ENCODE measurements at regions not wholly inside any gene's neighbourhood (a gene's known extent, or its start where the extent isn't known, plus 50 kb on each side); places are given as distances from the start of the nearest gene placed in this dataset.
"Not testable (repeated sequence)": the region's sequence is repeated elsewhere in the genome, so short reads cannot be mapped to it uniquely, and the experiment has no call there.

DNA sequence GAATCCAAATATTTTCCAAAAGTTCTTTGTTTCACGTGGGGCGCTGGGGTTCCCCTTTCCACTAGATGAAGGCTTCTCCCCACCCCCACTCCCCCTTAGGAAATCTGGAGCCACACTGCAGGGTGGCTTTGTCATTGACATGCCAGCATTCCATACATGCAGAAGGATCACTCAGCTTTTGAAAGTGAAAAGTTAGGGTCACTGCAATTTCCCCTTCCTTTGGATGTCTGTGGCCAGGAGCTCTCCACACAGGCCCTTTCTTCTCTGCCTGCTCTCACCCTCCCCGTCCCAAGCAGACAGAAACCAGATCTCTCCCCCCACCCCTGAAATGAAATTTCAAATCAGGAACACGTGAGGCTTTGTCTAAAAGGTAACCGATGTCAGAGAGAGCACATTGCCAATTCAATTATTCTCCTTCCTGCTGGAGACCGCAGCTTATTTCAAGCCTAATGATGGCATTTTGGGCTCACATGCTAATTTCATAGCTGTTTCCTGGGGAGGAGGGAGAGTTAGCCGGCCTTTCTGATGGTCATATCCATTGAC, 153.9 kb upstream of the RFLNA start:
- no peak for TF ChIP-seq CTCF (IDR thresholded peaks at IDR 0.05; ENCODE audit: unreplicated experiment in 3 of 3)
- no peak overlapping the region for H3K4me3 Mint-ChIP-seq
- H3K27me3 Mint-ChIP-seq (ENCODE audit: low read depth), result peaks cover 12% of the 10 kb centered on the region
- H3K4me1 Mint-ChIP-seq, result peaks cover 8% of the 10 kb centered on the region
- H3K27ac Mint-ChIP-seq, result no peak overlapping the region
- peaks cover 9% of the 10 kb centered on the region for H3K36me3 Mint-ChIP-seq (ENCODE audit: low read depth)
- H3K9me3 Mint-ChIP-seq, result peaks cover 36% of the 10 kb centered on the region

GRCh38 chr12:124141611-124142010, 153.3 kb upstream of the RFLNA start:
- Mint-ChIP-seq H3K27me3 (ENCODE audit: low read depth) (peaks cover 12% of the 10 kb centered on the region), H3K9me3 (peaks cover 36% of the 10 kb centered on the region)
- H3K4me3 Mint-ChIP-seq; H3K4me1 Mint-ChIP-seq; H3K27ac Mint-ChIP-seq; H3K36me3 Mint-ChIP-seq (ENCODE audit: low read depth): not testable (repeated sequence)

- Mint-ChIP-seq H3K27ac (no peak overlapping the region), H3K4me1 (peaks cover 14% of the 10 kb centered on the region), H3K4me3 (no peak overlapping the region), H3K27me3 (ENCODE audit: low read depth) (peaks cover 12% of the 10 kb centered on the region), H3K36me3 (ENCODE audit: low read depth) (peaks cover 9% of the 10 kb centered on the region), H3K9me3 (peaks cover 30% of the 10 kb centered on the region)
- no peak for TF ChIP-seq CTCF (IDR thresholded peaks at IDR 0.05; ENCODE audit: unreplicated experiment in 3 of 3)
These were observed 152.4 kb upstream of the RFLNA start for GRCh38 chr12:124142395-124143035.

- TF ChIP-seq CTCF (IDR thresholded peaks at IDR 0.05; ENCODE audit: unreplicated experiment in 3 of 3), result no peak
- Mint-ChIP-seq H3K36me3 (ENCODE audit: low read depth) (peaks cover 4% of the 10 kb centered on the region), H3K27me3 (ENCODE audit: low read depth) (peaks cover 12% of the 10 kb centered on the region), H3K9me3 (peaks cover 22% of the 10 kb centered on the region), H3K4me3 (no peak overlapping the region), H3K27ac (no peak overlapping the region), H3K4me1 (peaks cover 24% of the 10 kb centered on the region)
These were observed 151.2 kb upstream of the RFLNA start for GRCh38 chr12:124143726-124144125.

DNA sequence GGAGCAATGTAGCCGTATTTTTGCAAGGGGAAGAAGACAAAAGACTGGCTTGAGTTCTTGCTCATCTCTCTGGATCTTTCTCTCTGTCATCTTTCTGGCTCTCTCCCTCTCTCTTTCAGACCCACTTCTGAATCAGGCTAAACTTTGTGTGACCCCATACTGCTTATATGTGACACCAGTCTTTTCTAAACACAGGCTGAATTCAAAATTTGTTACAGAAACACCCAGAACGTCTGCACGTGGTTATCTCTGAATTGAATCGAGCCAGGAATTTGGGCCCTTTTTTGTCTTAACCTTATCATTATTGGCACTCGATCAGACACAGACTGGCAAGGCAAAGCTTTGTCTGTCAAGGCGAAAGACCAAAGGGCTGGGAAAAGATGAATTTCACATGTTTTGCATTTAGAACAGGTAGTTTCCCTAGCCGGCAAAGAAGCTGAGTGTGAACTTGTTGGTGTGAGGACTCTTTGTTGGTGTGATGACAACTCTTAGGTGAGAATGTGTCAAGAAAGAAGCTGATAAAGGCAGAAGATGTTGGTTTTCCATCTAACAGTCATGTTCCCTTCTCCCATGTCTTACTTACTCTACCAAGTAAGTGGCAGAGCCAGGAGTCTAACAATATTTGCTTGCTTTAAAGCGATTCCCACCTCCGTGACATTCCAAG, 150.2 kb upstream of the RFLNA start:
- Mint-ChIP-seq H3K4me3 (no peak overlapping the region), H3K36me3 (ENCODE audit: low read depth) (peaks cover 5% of the 10 kb centered on the region), H3K27ac (peak overlapping the region; percentile 8 to 41 (median 35)), H3K9me3 (peaks cover 20% of the 10 kb centered on the region), H3K4me1 (peaks cover 32% of the 10 kb centered on the region), H3K27me3 (ENCODE audit: low read depth) (peaks cover 12% of the 10 kb centered on the region)
- TF ChIP-seq CTCF (IDR thresholded peaks at IDR 0.05; ENCODE audit: unreplicated experiment in 3 of 3), result no peak

GRCh38 chr12:124147027-124147426, 147.9 kb upstream of the RFLNA start:
- H3K36me3 Mint-ChIP-seq (ENCODE audit: low read depth), result peaks cover 13% of the 10 kb centered on the region
- peaks cover 15% of the 10 kb centered on the region for H3K9me3 Mint-ChIP-seq
- peaks cover 8% of the 10 kb centered on the region for H3K27me3 Mint-ChIP-seq (ENCODE audit: low read depth)
- no peak overlapping the region for H3K4me3 Mint-ChIP-seq
- H3K27ac Mint-ChIP-seq, result peak overlapping the region; percentile 16 to 85 (median 20)
- no peak for TF ChIP-seq CTCF (IDR thresholded peaks at IDR 0.05; ENCODE audit: unreplicated experiment in 3 of 3)
- peaks cover 50% of the 10 kb centered on the region for H3K4me1 Mint-ChIP-seq
